IMR-90 (cell line): ENCODE measurements at regions not wholly inside any gene's neighbourhood (a gene's known extent, or its start where the extent isn't known, plus 50 kb on each side); places are given as distances from the start of the nearest gene placed in this dataset.

Experiments
- ATAC-seq: fragments of 200-7000 bp; cut with Tn5 transposase; 2 replicates; pipeline ENCODE4 v1.9.1; 2020; ENCODE audit warnings: low read depth, mild to moderate bottlenecking, moderate library complexity
- BruUV-seq: library from RNA; stranded (reverse); fragments of 400-500 nt; replicated peaks from 2 replicates; lab custom pipeline; 2021; lab: Mats Ljungman, UMichigan
- CTCF ChIA-PET: fragments of 300-600 bp; formaldehyde crosslinking; extraction: SDS; loops from one replicate; lab custom pipeline; 2021; ENCODE audit warnings: antibody characterized with exemption; lab: Yijun Ruan, JAX
- POLR2A ChIA-PET: fragments of 300-600 bp; sonication (Branson Sonifier 250); formaldehyde crosslinking; loops from one replicate; lab custom pipeline; 2022; ENCODE audit warnings: antibody characterized with exemption; ENCODE audit not compliant: unreplicated experiment; lab: Charles Lee
- DNase-seq: peaks from one replicate; pipeline ENCODE4 v3.0.0; 2013
- H2AFZ ChIP-seq: replicated peaks from 2 replicates; pipeline ENCODE3; 2013; ENCODE audit warnings: low read length, mild to moderate bottlenecking; ENCODE audit not compliant: poor library complexity
- H2AK5ac ChIP-seq: 2 replicates; pipeline ENCODE4 v1.6.1; 2013; ENCODE audit warnings: low read depth, low read length, inconsistent platforms
- H2AK9ac ChIP-seq: replicated peaks from 2 replicates; pipeline ENCODE3; 2013; ENCODE audit warnings: mild to moderate bottlenecking, low read depth, low read length, moderate library complexity; ENCODE audit not compliant: poor library complexity
- H2BK120ac ChIP-seq: 2 replicates; pipeline ENCODE4 v1.6.1; 2013; ENCODE audit warnings: low read depth, low read length, inconsistent platforms
- H2BK15ac ChIP-seq: 3 replicates; pipeline ENCODE4 v1.6.1; 2013; ENCODE audit warnings: low read depth, low read length, inconsistent platforms
- H2BK20ac ChIP-seq: 2 replicates; pipeline ENCODE4 v1.6.1; 2013; ENCODE audit warnings: low read depth, mild to moderate bottlenecking, inconsistent platforms, low read length, moderate library complexity
- H2BK5ac ChIP-seq: 2 replicates; pipeline ENCODE4 v1.6.1; 2013; ENCODE audit warnings: mild to moderate bottlenecking, low read depth, low read length, inconsistent platforms; ENCODE audit not compliant: poor library complexity, severe bottlenecking
- H3K14ac ChIP-seq: replicated peaks from 2 replicates; pipeline ENCODE4 v1.6.1; 2013; ENCODE audit warnings: low read depth, low read length, inconsistent platforms
- H3K18ac ChIP-seq: 2 replicates; pipeline ENCODE4 v1.6.1; 2013; ENCODE audit warnings: low read depth, low read length, control low read depth
- H3K23ac ChIP-seq: 2 replicates; pipeline ENCODE4 v1.6.1; 2013; ENCODE audit warnings: low read depth, low read length, inconsistent platforms
- H3K27ac ChIP-seq: 2 replicates; pipeline ENCODE4 v1.5.1; 2013; ENCODE audit warnings: mild to moderate bottlenecking, control low read depth, low read length; ENCODE audit not compliant: insufficient read depth
- H3K27me3 ChIP-seq: 2 replicates; pipeline ENCODE4 v1.6.1; 2013; ENCODE audit warnings: low read length; ENCODE audit not compliant: control insufficient read depth, insufficient read depth
- H3K36me3 ChIP-seq: 2 replicates; pipeline ENCODE4 v1.6.1; 2013; ENCODE audit warnings: low read length, mixed read lengths; ENCODE audit not compliant: control insufficient read depth, insufficient read depth
- H3K4ac ChIP-seq: 2 replicates; pipeline ENCODE4 v1.6.1; 2013; ENCODE audit warnings: low read depth, low read length, inconsistent platforms
- H3K4me1 ChIP-seq: 2 replicates; pipeline ENCODE4 v1.6.1; 2013; ENCODE audit warnings: low read length, mixed read lengths; ENCODE audit not compliant: control insufficient read depth, insufficient read depth
- H3K4me2 ChIP-seq: 2 replicates; pipeline ENCODE4 v1.6.1; 2013; ENCODE audit warnings: low read depth, mild to moderate bottlenecking, control low read depth, low read length, moderate library complexity
- H3K4me3 ChIP-seq: 2 replicates; pipeline ENCODE4 v1.5.1; 2013; ENCODE audit warnings: low read depth, mild to moderate bottlenecking, control low read depth, low read length, moderate library complexity; ENCODE audit not compliant: insufficient read depth
- H3K56ac ChIP-seq: 2 replicates; pipeline ENCODE4 v1.6.1; 2013; ENCODE audit warnings: low read length, inconsistent platforms; ENCODE audit not compliant: insufficient read depth; ENCODE audit errors: extremely low read depth
- H3K79me1 ChIP-seq, 2 experiments: 2 replicates each; pipeline ENCODE4 v1.6.1; 2013; ENCODE audit warnings: low read length in 2 of 2, inconsistent platforms in 1 of 2, low read depth in 1 of 2
- H3K9ac ChIP-seq: 2 replicates; pipeline ENCODE4 v1.6.1; 2013; ENCODE audit warnings: low read depth, low read length, control low read depth
- H3K9me1 ChIP-seq: 2 replicates; pipeline ENCODE4 v1.6.1; 2013; ENCODE audit warnings: low read length, inconsistent platforms; ENCODE audit not compliant: insufficient read depth
- H3K9me3 ChIP-seq: 2 replicates; pipeline ENCODE4 v1.6.1; 2013; ENCODE audit warnings: low read length; ENCODE audit not compliant: control insufficient read depth, insufficient read depth
- H4K20me1 ChIP-seq: 2 replicates; pipeline ENCODE4 v1.6.1; 2013; ENCODE audit warnings: low read length, inconsistent platforms; ENCODE audit not compliant: insufficient read depth
- H4K5ac ChIP-seq: 2 replicates; pipeline ENCODE4 v1.6.1; 2013; ENCODE audit warnings: mild to moderate bottlenecking, low read depth, low read length, control low read depth
- H4K8ac ChIP-seq, 2 experiments: 2 replicates each; pipeline ENCODE4 v1.6.1; 2013; ENCODE audit warnings: low read depth in 2 of 2, low read length in 2 of 2, control low read depth in 1 of 2, inconsistent platforms in 1 of 2
- H4K91ac ChIP-seq: 2 replicates; pipeline ENCODE4 v1.6.1; 2013; ENCODE audit warnings: low read depth, low read length, inconsistent platforms; ENCODE audit not compliant: insufficient read depth
- BHLHE40 ChIP-seq: fragments of 150-350 bp; IDR thresholded peaks from 2 replicates; pipeline ENCODE4 v1.6.1; 2016; ENCODE audit warnings: mild to moderate bottlenecking, low read depth, low read length
- CEBPB ChIP-seq: IDR thresholded peaks from 2 replicates; pipeline ENCODE4 v1.6.1; 2012; ENCODE audit warnings: low read depth, low read length, improper control_type of control experiment
- MAFK ChIP-seq: IDR thresholded peaks from 2 replicates; pipeline ENCODE4 v1.6.1; 2012; ENCODE audit warnings: low read depth, low read length, improper control_type of control experiment
- MAZ ChIP-seq: IDR thresholded peaks from 2 replicates; pipeline ENCODE4 v1.6.1; 2012; ENCODE audit warnings: low read depth, mild to moderate bottlenecking, low read length, improper control_type of control experiment, moderate library complexity, borderline replicate concordance
- MXI1 ChIP-seq: IDR thresholded peaks from 2 replicates; pipeline ENCODE4 v1.6.1; 2012; ENCODE audit warnings: low read depth, mild to moderate bottlenecking, low read length, moderate library complexity, borderline replicate concordance
- NFE2L2 ChIP-seq: fragments of 150-350 bp; IDR thresholded peaks from 2 replicates; pipeline ENCODE4 v1.6.1; 2016; ENCODE audit warnings: low read depth, mild to moderate bottlenecking, low read length
- RAD21 ChIP-seq: IDR thresholded peaks from 2 replicates; pipeline ENCODE4 v1.6.1; 2012; ENCODE audit warnings: low read length, improper control_type of control experiment
- SMC3 ChIP-seq: fragments of 150-350 bp; IDR thresholded peaks from 2 replicates; pipeline ENCODE4 v1.6.1; 2016; ENCODE audit warnings: low read depth, mild to moderate bottlenecking, antibody characterized with exemption, low read length, moderate library complexity
- USF2 ChIP-seq: fragments of 150-350 bp; IDR thresholded peaks from 2 replicates; pipeline ENCODE4 v1.6.1; 2017; ENCODE audit warnings: mild to moderate bottlenecking, antibody characterized with exemption, low read length, low read depth
- WGBS, 2 experiments: methylation state at CpG; one replicate each; pipeline versions ENCODE4 v1.1.5 to v1.1.7; 2013; ENCODE audit warnings: missing lambda C conversion rate in 2 of 2; ENCODE audit not compliant: insufficient read length in 1 of 2; ENCODE audit errors: extremely low coverage in 2 of 2; 5-methylcytosine and 5-hydroxymethylcytosine counted together
- dilution Hi-C: fragments of 300-500 bp; cut with HindIII; formaldehyde crosslinking; loops from one replicate; pipeline ENCODE4 v1.14.3; 2018; ENCODE audit warnings: low sequenced_read_pairs; ENCODE audit not compliant: unreplicated experiment
- in situ Hi-C: fragments of 300-500 bp; cut with MboI; formaldehyde crosslinking; loops from 3 replicates; pipeline ENCODE4 v1.14.3; 2019; ENCODE audit warnings: low sequenced_read_pairs, inconsistent platforms, mixed read lengths
- intact Hi-C: fragments of 100-400 bp; cut with micrococcal nuclease; formaldehyde crosslinking; loops from 2 replicates; pipeline ENCODE4 v1.10.0; 2022

GRCh38 chr5:172521338-172521932 lies 67.1 kb upstream of the SH3PXD2B start:
- no CpG with 5 or more reads among the region's 3 CpGs for WGBS, 2 experiments
- Histone ChIP-seq H3K18ac (no peak overlapping the region), H4K91ac (no peak overlapping the region), H2BK120ac (no peak overlapping the region), H3K4me2 (no peak overlapping the region), H2BK15ac (no peak overlapping the region), H3K23ac (no peak overlapping the region), H3K27me3 (peaks cover 15% of the 10 kb centered on the region; the same call in 1 of the 2 replicates), H4K20me1 (no peaks in the 10 kb centered on the region), H3K36me3 (no peaks in the 10 kb centered on the region), H2AK5ac (no peak overlapping the region), H3K9me3 (peaks cover 6% of the 10 kb centered on the region), H4K8ac (no peak overlapping the region), H3K79me1 (no peaks in the 10 kb centered on the region), H2AFZ (no peak overlapping the region), H4K5ac (no peak overlapping the region), H2AK9ac (no peak overlapping the region), H3K56ac (no peak overlapping the region), H3K4me1 (no peaks in the 10 kb centered on the region), H3K9me1 (no peaks in the 10 kb centered on the region), H2BK20ac (no peak overlapping the region), H3K4ac (no peak overlapping the region), H3K27ac (no peak overlapping the region), H3K4me3 (no peak overlapping the region), H2BK5ac (no peak overlapping the region), H3K14ac (no peak overlapping the region), H3K9ac (no peak overlapping the region)
- ChIA-PET CTCF (no interaction called here), POLR2A (no interaction called here)
- in situ Hi-C loops = no loop called here
- BruUV-seq = no TSS peak
- TF ChIP-seq MAZ = no peak
- TF ChIP-seq MAFK = peak; percentile 70
- no peak for TF ChIP-seq SMC3
- TF ChIP-seq MXI1 = no peak
- TF ChIP-seq USF2 = no peak
- TF ChIP-seq BHLHE40 = no peak
- TF ChIP-seq NFE2L2 = no peak
- TF ChIP-seq CEBPB = no peak
- TF ChIP-seq RAD21 = no peak
- dilution Hi-C loops = no loop called here
- DNase-seq (no peak), ATAC-seq (no peak)
- intact Hi-C loops = no loop called here
